Neuronal stem cell (in vitro differentiated cells): ENCODE measurements at regions not wholly inside any gene's neighbourhood (a gene's known extent, or its start where the extent isn't known, plus 50 kb on each side); places are given as distances from the start of the nearest gene placed in this dataset.

Source experiments
- DNase-seq: peaks from one replicate; pipeline ENCODE4 v3.0.0-alpha.2; 2013; ENCODE audit warnings: low spot score
- H2AFZ ChIP-seq: one replicate; pipeline ENCODE4 v1.6.1; 2013; ENCODE audit warnings: mild to moderate bottlenecking, low read length, inconsistent platforms
- H2AK5ac ChIP-seq: 2 replicates; pipeline ENCODE4 v1.6.1; 2013; ENCODE audit warnings: low read depth, mild to moderate bottlenecking, inconsistent platforms, low read length, moderate library complexity, mixed read lengths
- H2BK120ac ChIP-seq: 2 replicates; pipeline ENCODE4 v1.6.1; 2013; ENCODE audit warnings: low read depth, mild to moderate bottlenecking, inconsistent platforms, low read length, moderate library complexity, mixed read lengths
- H2BK12ac ChIP-seq: one replicate; pipeline ENCODE4 v1.6.1; 2013; ENCODE audit warnings: low read length, inconsistent platforms
- H2BK15ac ChIP-seq: 2 replicates; pipeline ENCODE4 v1.6.1; 2013; ENCODE audit warnings: mild to moderate bottlenecking, low read length, inconsistent platforms, mixed read lengths
- H2BK5ac ChIP-seq: one replicate; pipeline ENCODE4 v1.6.1; 2013; ENCODE audit warnings: inconsistent platforms, mild to moderate bottlenecking, low read length, moderate library complexity
- H3K14ac ChIP-seq: one replicate; pipeline ENCODE4 v1.6.1; 2013; ENCODE audit warnings: low read length, inconsistent platforms
- H3K18ac ChIP-seq: 2 replicates; pipeline ENCODE4 v1.6.1; 2013; ENCODE audit warnings: low read length, inconsistent platforms
- H3K23ac ChIP-seq: 2 replicates; pipeline ENCODE4 v1.6.1; 2013; ENCODE audit warnings: low read depth, mild to moderate bottlenecking, mixed read lengths, low read length, inconsistent platforms; ENCODE audit not compliant: poor library complexity
- H3K27ac ChIP-seq: replicated peaks from 3 replicates; pipeline ENCODE4 v1.5.1; 2013; ENCODE audit warnings: low read length, inconsistent platforms
- H3K27me3 ChIP-seq, 3 experiments: 2 replicates each; pipeline ENCODE4 v1.6.1; 2013; ENCODE audit warnings: low read length in 3 of 3, mild to moderate bottlenecking in 2 of 3, inconsistent platforms in 1 of 3, low read depth in 1 of 3, mixed read lengths in 1 of 3, moderate library complexity in 1 of 3; ENCODE audit not compliant: control insufficient read depth in 3 of 3, insufficient read depth in 3 of 3
- H3K36me3 ChIP-seq, 2 donors: replicated peaks in 1 of 2; 2 replicates each; pipeline ENCODE4 v1.6.1; 2013; ENCODE audit warnings: low read length in 2 of 2; ENCODE audit not compliant: control insufficient read depth in 2 of 2, insufficient read depth in 2 of 2
- H3K4ac ChIP-seq: 2 replicates; pipeline ENCODE4 v1.6.1; 2013; ENCODE audit warnings: inconsistent platforms, mild to moderate bottlenecking, low read length, moderate library complexity
- H3K4me1 ChIP-seq, 2 donors: 1 replicate in 1 of 2; 2 replicates in 1 of 2; pipeline ENCODE4 v1.6.1; 2013; ENCODE audit warnings: low read length in 2 of 2, low read depth in 1 of 2; ENCODE audit not compliant: control insufficient read depth in 2 of 2, insufficient read depth in 1 of 2
- H3K4me2 ChIP-seq: one replicate; pipeline ENCODE4 v1.6.1; 2013; ENCODE audit warnings: mild to moderate bottlenecking, low read length, inconsistent platforms; ENCODE audit not compliant: insufficient read depth, poor library complexity, severe bottlenecking
- H3K4me3 ChIP-seq, 2 donors: 2 replicates each; pipeline ENCODE4 v1.5.1; 2013; ENCODE audit warnings: low read length in 2 of 2, mild to moderate bottlenecking in 2 of 2, inconsistent platforms in 1 of 2, moderate library complexity in 1 of 2
- H3K79me1 ChIP-seq: one replicate; pipeline ENCODE4 v1.6.1; 2013; ENCODE audit warnings: low read depth, mild to moderate bottlenecking, inconsistent platforms, low read length, moderate library complexity
- H3K9ac ChIP-seq: one replicate; pipeline ENCODE4 v1.6.1; 2013; ENCODE audit warnings: mild to moderate bottlenecking, low read depth, low read length, inconsistent platforms; ENCODE audit not compliant: poor library complexity
- H3K9me3 ChIP-seq, 2 donors: replicated peaks in 1 of 2; 2 replicates each; pipeline versions ENCODE3 to v1.6.1; 2013; ENCODE audit warnings: low read length in 2 of 2, mild to moderate bottlenecking in 2 of 2, inconsistent platforms in 1 of 2, low read depth in 1 of 2, mixed read lengths in 1 of 2, moderate library complexity in 1 of 2; ENCODE audit not compliant: control insufficient read depth in 2 of 2, insufficient read depth in 1 of 2
- H4K8ac ChIP-seq: one replicate; pipeline ENCODE4 v1.6.1; 2013; ENCODE audit warnings: low read depth, mild to moderate bottlenecking, inconsistent platforms, low read length, moderate library complexity
- H4K91ac ChIP-seq: one replicate; pipeline ENCODE4 v1.6.1; 2013; ENCODE audit warnings: low read length, low read depth, mild to moderate bottlenecking, inconsistent platforms; ENCODE audit not compliant: poor library complexity
- WGBS, 2 donors: extraction: QIAGEN DNeasy Blood & Tissue Kit; methylation state at CpG; one replicate each; pipeline ENCODE4 v1.1.7; 2013; ENCODE audit warnings: missing lambda C conversion rate in 2 of 2, mixed read lengths in 1 of 2; ENCODE audit not compliant: insufficient read length in 2 of 2, insufficient replicate concordance in 1 of 2; ENCODE audit errors: extremely low coverage in 2 of 2; 5-methylcytosine and 5-hydroxymethylcytosine counted together

GRCh38 chr1:112285316-112285715, 110.7 kb upstream of the CTTNBP2NL start:
- no peak overlapping the region for H2BK5ac ChIP-seq
- no peaks in the 10 kb centered on the region for H3K79me1 ChIP-seq
- H3K36me3 ChIP-seq, result no peaks in the 10 kb centered on the region
- DNase-seq, result no peak
- no peak overlapping the region for H3K18ac ChIP-seq
- no peak overlapping the region for H4K91ac ChIP-seq
- no peak overlapping the region for H2BK15ac ChIP-seq
- H3K9me3 ChIP-seq, result no peaks in the 10 kb centered on the region
- H4K8ac ChIP-seq, result no peak overlapping the region
- no peak overlapping the region for H2BK120ac ChIP-seq
- WGBS, 2 donors, result no CpG with 5 or more reads among the region's 4 CpGs
- no peak overlapping the region for H2AFZ ChIP-seq
- no peak overlapping the region for H3K4me3 ChIP-seq
- no peaks in the 10 kb centered on the region for H3K4me1 ChIP-seq
- H2AK5ac ChIP-seq, result no peak overlapping the region
- no peak overlapping the region for H3K9ac ChIP-seq
- H3K27ac ChIP-seq, result no peak overlapping the region
- no peak overlapping the region for H2BK12ac ChIP-seq
- H3K27me3 ChIP-seq, result no peaks in the 10 kb centered on the region
- H3K23ac ChIP-seq, result no peak overlapping the region
- no peak overlapping the region for H3K14ac ChIP-seq
- no peak overlapping the region for H3K4me2 ChIP-seq
- H3K4ac ChIP-seq, result no peak overlapping the region

GRCh38 chr1:112285746-112286145, 110.3 kb upstream of the CTTNBP2NL start:
- Histone ChIP-seq H3K27ac (no peak overlapping the region), H3K4me1 (no peaks in the 10 kb centered on the region), H2BK120ac (no peak overlapping the region), H3K4ac (no peak overlapping the region), H3K4me2 (no peak overlapping the region), H3K27me3 (no peaks in the 10 kb centered on the region), H3K79me1 (no peaks in the 10 kb centered on the region), H3K9ac (no peak overlapping the region), H2BK5ac (no peak overlapping the region), H3K14ac (no peak overlapping the region), H2AFZ (no peak overlapping the region), H4K8ac (no peak overlapping the region), H3K18ac (peak overlapping the region; percentile 0), H4K91ac (no peak overlapping the region), H3K23ac (no peak overlapping the region), H2BK15ac (no peak overlapping the region), H3K9me3 (no peaks in the 10 kb centered on the region), H3K36me3 (no peaks in the 10 kb centered on the region), H3K4me3 (no peak overlapping the region), H2BK12ac (no peak overlapping the region), H2AK5ac (no peak overlapping the region)
- no peak for DNase-seq
- no CpG with 5 or more reads among the region's 3 CpGs for WGBS, 2 donors

GRCh38 chr1:112296908-112297307, 99.1 kb upstream of the CTTNBP2NL start:
- H3K36me3 ChIP-seq, result no peaks in the 10 kb centered on the region
- H2BK12ac ChIP-seq, result no peak overlapping the region
- H3K79me1 ChIP-seq, result no peaks in the 10 kb centered on the region
- H3K4ac ChIP-seq, result no peak overlapping the region
- no peak overlapping the region for H3K4me3 ChIP-seq
- no peak overlapping the region for H2AFZ ChIP-seq
- WGBS, 2 donors, result no CpG with 5 or more reads among the region's 5 CpGs
- H4K8ac ChIP-seq, result no peak overlapping the region
- H4K91ac ChIP-seq, result no peak overlapping the region
- no peak overlapping the region for H3K4me2 ChIP-seq
- no peak for DNase-seq
- H3K18ac ChIP-seq, result no peak overlapping the region
- no peaks in the 10 kb centered on the region for H3K4me1 ChIP-seq
- no peak overlapping the region for H2AK5ac ChIP-seq
- no peak overlapping the region for H2BK5ac ChIP-seq
- no peak overlapping the region for H2BK120ac ChIP-seq
- peaks cover 0 to 2% of the 10 kb centered on the region in 2 donors for H3K9me3 ChIP-seq
- no peak overlapping the region for H3K14ac ChIP-seq
- no peaks in the 10 kb centered on the region for H3K27me3 ChIP-seq
- H3K27ac ChIP-seq, result no peak overlapping the region
- H2BK15ac ChIP-seq, result no peak overlapping the region
- no peak overlapping the region for H3K23ac ChIP-seq
- H3K9ac ChIP-seq, result no peak overlapping the region

- Histone ChIP-seq H2BK15ac (no peak overlapping the region), H3K4ac (no peak overlapping the region), H2AFZ (no peak overlapping the region), H2BK12ac (no peak overlapping the region), H3K9me3 (peaks cover 0 to 2% of the 10 kb centered on the region in 2 donors), H2BK5ac (no peak overlapping the region), H3K4me2 (no peak overlapping the region), H3K23ac (no peak overlapping the region), H3K36me3 (no peaks in the 10 kb centered on the region), H4K8ac (no peak overlapping the region), H2AK5ac (no peak overlapping the region), H4K91ac (no peak overlapping the region), H3K79me1 (no peaks in the 10 kb centered on the region), H3K9ac (no peak overlapping the region), H3K4me1 (no peaks in the 10 kb centered on the region), H3K27me3 (no peaks in the 10 kb centered on the region), H3K18ac (no peak overlapping the region), H2BK120ac (no peak overlapping the region), H3K27ac (no peak overlapping the region), H3K4me3 (no peak overlapping the region), H3K14ac (no peak overlapping the region)
- WGBS, 2 donors, result no CpG with 5 or more reads among the region's 3 CpGs
- DNase-seq, result no peak
Measured at GRCh38 chr1:112297536-112297935, 98.5 kb upstream of the CTTNBP2NL start.
